Stomach (tissue), 4 donors: ENCODE measurements at regions not wholly inside any gene's neighbourhood (a gene's known extent, or its start where the extent isn't known, plus 50 kb on each side); places are given as distances from the start of the nearest gene placed in this dataset.

Experiments
- EP300 ChIP-seq: sonication (generic); formaldehyde crosslinking; IDR thresholded peaks from one replicate; pipeline ENCODE4 v1.6.1; 2017; ENCODE audit warnings: antibody characterized with exemption
- POLR2A ChIP-seq, 4 donors: fragments of 450-650 bp; IDR thresholded peaks; one replicate each; pipeline ENCODE4 v1.6.1; 2016; ENCODE audit warnings: antibody characterized with exemption in 4 of 4, control low read depth in 2 of 4, mild to moderate bottlenecking in 1 of 4, moderate library complexity in 1 of 4
- POLR2AphosphoS5 ChIP-seq, 3 donors: sonication (generic); formaldehyde crosslinking; IDR thresholded peaks; one replicate each; pipeline ENCODE4 v1.6.1; 2016; ENCODE audit warnings: antibody characterized with exemption in 3 of 3
- TF ChIP-seq, protein P1 (sequence below), 7 experiments: fragments of 450-650 bp in 4 of 7; fragments of 200-600 bp in 3 of 7; sonication (generic) in 3 of 7; IDR thresholded peaks; one replicate each; pipeline ENCODE4 v1.5.1; 2016 to 2019; ENCODE audit warnings: antibody characterized with exemption in 7 of 7, control low read depth in 2 of 7, mild to moderate bottlenecking in 1 of 7

DNA sequence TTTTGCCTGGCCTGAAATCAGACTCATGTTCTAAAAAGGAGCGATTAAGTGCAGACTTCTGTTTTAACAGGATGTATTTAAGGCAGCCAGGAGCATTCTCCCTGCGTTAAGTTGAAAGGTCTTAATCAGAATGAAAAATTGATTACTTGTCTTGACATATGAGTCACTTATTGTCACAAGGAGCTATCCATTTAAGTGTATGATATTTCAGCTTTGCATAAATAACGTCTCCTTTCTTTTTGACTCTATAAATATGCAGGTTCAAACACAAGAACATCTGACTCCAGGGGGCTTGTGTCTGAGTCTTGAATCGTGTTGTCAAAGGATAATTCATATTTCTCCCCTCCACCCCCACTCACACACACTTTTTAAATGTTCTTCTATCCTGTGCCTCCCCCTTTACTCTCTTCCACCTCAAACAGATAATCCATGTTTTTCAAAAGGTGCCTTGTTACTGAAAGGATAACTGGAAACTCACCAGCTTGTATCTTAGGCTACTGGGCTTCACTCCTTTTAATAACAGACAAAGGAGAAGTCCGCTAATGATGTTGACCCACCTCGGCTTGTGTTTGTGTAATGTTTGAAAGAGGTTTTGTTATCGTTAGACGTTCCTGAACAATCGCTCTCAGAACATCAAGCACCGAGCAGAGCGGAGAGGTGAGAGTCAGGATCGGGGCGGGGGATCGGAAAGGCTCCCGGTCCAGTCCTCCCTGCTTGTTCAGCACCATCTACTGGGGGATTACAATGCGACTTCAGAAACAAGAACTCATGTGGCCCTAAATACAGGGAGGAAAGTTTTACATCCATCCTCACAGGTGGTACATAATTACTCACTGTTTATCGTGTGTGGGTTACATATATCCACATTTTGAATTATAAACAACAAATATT is 107.5 kb upstream of the RPL34 start:
- TF ChIP-seq EP300 (no peak), POLR2AphosphoS5 (IDR thresholded peaks at IDR 0.05) (no peak), POLR2A (IDR thresholded peaks at IDR 0.05) (no peak)
- TF ChIP-seq, protein P1, sequence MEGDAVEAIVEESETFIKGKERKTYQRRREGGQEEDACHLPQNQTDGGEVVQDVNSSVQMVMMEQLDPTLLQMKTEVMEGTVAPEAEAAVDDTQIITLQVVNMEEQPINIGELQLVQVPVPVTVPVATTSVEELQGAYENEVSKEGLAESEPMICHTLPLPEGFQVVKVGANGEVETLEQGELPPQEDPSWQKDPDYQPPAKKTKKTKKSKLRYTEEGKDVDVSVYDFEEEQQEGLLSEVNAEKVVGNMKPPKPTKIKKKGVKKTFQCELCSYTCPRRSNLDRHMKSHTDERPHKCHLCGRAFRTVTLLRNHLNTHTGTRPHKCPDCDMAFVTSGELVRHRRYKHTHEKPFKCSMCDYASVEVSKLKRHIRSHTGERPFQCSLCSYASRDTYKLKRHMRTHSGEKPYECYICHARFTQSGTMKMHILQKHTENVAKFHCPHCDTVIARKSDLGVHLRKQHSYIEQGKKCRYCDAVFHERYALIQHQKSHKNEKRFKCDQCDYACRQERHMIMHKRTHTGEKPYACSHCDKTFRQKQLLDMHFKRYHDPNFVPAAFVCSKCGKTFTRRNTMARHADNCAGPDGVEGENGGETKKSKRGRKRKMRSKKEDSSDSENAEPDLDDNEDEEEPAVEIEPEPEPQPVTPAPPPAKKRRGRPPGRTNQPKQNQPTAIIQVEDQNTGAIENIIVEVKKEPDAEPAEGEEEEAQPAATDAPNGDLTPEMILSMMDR (IDR thresholded peaks at IDR 0.05), result peak in 1 of 7 experiments; percentile 8
